Brain microvascular endothelial cell (primary cell): ENCODE measurements at regions not wholly inside any gene's neighbourhood (a gene's known extent, or its start where the extent isn't known, plus 50 kb on each side); places are given as distances from the start of the nearest gene placed in this dataset.

Experiments used
- DNase-seq: peaks from one replicate; pipeline ENCODE4 v3.0.0-alpha.2; 2020
- H3K27ac ChIP-seq: fragments of 250-450 bp; sonication (Bioruptor Pico); 2 replicates; pipeline ENCODE4 v1.5.1; 2020; ENCODE audit warnings: mild to moderate bottlenecking, moderate library complexity
- H3K27me3 ChIP-seq: fragments of 250-450 bp; sonication (Bioruptor Pico); replicated peaks from 2 replicates; pipeline ENCODE4 v1.5.1; 2020; ENCODE audit warnings: mild to moderate bottlenecking
- H3K36me3 ChIP-seq: fragments of 250-450 bp; sonication (Bioruptor Pico); replicated peaks from 2 replicates; pipeline ENCODE4 v1.5.1; 2020; ENCODE audit warnings: mild to moderate bottlenecking
- H3K4me3 ChIP-seq: 2 replicates; pipeline ENCODE4 v1.5.1; 2011; ENCODE audit warnings: low read depth, mild to moderate bottlenecking, control low read depth, low read length, moderate library complexity
- in situ Hi-C: cut with HindIII; loops from 2 replicates; pipeline ENCODE4 v1.10.0; 2017; ENCODE audit warnings: low sequenced_read_pairs, low pct_ligation_motif_present
- TF ChIP-seq, protein P1 (sequence below): IDR thresholded peaks from 2 replicates; pipeline ENCODE4 v1.5.1; 2011; ENCODE audit warnings: low read depth, mild to moderate bottlenecking, moderate library complexity, low read length, control low read depth, inconsistent platforms; ENCODE audit errors: missing control alignments

DNA sequence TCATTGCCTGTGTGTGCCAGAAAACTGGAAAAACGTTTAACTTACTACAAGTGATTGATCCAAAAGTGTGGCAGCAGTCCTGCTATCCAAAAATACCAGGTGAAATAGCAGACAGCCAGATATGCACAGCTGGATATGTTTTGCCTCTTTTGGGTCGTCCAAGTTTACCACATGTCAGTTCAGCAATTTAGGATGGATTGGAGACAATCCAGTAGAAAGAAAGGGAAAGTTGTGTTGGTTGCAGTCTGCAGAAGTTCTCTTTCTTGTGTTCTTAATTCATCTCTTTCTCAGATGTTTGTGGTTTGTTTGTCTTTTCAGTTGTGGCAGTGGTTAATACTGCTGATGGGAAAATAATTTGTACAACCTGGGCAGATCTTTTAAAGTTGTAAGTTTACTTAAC lies 645.0 kb downstream of the PTPRC start:
- no peak overlapping the region for H3K4me3 ChIP-seq
- H3K27ac ChIP-seq: no peak overlapping the region
- H3K36me3 ChIP-seq: no peaks in the 10 kb centered on the region
- TF ChIP-seq, protein P1, sequence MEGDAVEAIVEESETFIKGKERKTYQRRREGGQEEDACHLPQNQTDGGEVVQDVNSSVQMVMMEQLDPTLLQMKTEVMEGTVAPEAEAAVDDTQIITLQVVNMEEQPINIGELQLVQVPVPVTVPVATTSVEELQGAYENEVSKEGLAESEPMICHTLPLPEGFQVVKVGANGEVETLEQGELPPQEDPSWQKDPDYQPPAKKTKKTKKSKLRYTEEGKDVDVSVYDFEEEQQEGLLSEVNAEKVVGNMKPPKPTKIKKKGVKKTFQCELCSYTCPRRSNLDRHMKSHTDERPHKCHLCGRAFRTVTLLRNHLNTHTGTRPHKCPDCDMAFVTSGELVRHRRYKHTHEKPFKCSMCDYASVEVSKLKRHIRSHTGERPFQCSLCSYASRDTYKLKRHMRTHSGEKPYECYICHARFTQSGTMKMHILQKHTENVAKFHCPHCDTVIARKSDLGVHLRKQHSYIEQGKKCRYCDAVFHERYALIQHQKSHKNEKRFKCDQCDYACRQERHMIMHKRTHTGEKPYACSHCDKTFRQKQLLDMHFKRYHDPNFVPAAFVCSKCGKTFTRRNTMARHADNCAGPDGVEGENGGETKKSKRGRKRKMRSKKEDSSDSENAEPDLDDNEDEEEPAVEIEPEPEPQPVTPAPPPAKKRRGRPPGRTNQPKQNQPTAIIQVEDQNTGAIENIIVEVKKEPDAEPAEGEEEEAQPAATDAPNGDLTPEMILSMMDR: no peak
- H3K27me3 ChIP-seq: no peaks in the 10 kb centered on the region
- in situ Hi-C loops: no loop called here
- DNase-seq: no peak

DNA sequence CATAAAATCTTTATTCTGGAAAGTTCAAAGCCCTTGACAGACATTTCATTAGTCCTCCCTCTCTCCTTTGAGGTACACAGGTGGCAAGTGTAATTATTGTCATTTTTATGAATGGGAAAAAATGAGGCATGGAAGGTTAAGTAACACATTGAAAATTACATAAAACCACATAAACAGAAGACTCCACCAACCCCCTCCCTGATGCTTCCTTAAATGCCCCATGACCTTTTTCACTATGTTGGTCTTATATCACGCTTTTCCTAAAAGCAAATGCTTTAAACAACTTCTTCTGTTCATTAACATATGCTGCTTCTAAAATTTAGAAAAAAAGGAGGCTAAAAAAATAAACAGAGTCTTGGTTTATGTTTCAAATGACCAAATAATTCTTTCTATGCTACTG lies 648.4 kb downstream of the PTPRC start:
- Histone ChIP-seq H3K36me3 (no peaks in the 10 kb centered on the region), H3K27me3 (no peaks in the 10 kb centered on the region), H3K4me3 (no peak overlapping the region), H3K27ac (no peak overlapping the region)
- TF ChIP-seq, protein P1: no peak
- in situ Hi-C loops: no loop called here
- DNase-seq: no peak

DNA sequence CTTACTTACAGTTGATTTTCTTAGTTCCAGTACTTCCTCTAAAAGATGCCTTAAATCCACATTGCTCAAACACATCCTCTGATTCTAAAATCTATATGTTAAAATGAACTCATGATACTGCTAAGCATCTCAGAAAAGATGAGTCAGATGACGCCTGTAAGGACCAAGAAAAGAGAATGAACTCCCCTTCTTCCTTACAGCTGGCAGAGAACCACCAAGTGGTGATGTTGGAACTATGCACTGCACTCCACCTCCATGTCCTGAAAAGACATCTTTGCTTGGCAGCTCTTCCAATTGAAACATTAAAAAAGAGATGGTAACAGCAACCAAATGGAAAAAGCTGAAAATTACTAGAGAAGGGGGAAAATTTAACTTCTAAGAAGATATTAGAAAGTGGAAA lies 648.8 kb downstream of the PTPRC start:
- H3K36me3 ChIP-seq: no peaks in the 10 kb centered on the region
- no peak overlapping the region for H3K27ac ChIP-seq
- TF ChIP-seq, protein P1: peak; percentile 31
- in situ Hi-C loops: no loop called here
- no peak overlapping the region for H3K4me3 ChIP-seq
- H3K27me3 ChIP-seq: no peaks in the 10 kb centered on the region
- peak; percentile 19 for DNase-seq

DNA sequence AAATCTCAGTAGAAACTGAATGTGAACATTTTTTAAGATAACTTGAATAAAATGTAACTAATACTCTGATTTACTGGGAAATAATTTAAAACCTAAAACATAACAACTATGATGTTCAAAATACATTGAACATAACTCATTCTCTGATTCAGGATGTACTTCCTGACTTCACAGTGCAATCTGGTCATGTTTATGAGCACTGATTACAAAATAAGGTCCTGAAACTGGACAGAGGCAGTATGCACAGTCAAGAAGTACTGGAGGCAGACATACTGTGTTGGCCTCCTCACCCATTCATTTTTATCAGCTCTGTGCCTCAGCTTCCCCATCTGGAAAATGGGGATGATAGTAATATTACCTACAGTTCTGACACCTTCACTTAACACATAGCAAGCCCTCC lies 651.3 kb downstream of the PTPRC start:
- in situ Hi-C loops: no loop called here
- H3K36me3 ChIP-seq: no peaks in the 10 kb centered on the region
- no peak overlapping the region for H3K4me3 ChIP-seq
- peak; percentile 16 for DNase-seq
- H3K27me3 ChIP-seq: no peaks in the 10 kb centered on the region
- TF ChIP-seq, protein P1: no peak
- no peak overlapping the region for H3K27ac ChIP-seq

DNA sequence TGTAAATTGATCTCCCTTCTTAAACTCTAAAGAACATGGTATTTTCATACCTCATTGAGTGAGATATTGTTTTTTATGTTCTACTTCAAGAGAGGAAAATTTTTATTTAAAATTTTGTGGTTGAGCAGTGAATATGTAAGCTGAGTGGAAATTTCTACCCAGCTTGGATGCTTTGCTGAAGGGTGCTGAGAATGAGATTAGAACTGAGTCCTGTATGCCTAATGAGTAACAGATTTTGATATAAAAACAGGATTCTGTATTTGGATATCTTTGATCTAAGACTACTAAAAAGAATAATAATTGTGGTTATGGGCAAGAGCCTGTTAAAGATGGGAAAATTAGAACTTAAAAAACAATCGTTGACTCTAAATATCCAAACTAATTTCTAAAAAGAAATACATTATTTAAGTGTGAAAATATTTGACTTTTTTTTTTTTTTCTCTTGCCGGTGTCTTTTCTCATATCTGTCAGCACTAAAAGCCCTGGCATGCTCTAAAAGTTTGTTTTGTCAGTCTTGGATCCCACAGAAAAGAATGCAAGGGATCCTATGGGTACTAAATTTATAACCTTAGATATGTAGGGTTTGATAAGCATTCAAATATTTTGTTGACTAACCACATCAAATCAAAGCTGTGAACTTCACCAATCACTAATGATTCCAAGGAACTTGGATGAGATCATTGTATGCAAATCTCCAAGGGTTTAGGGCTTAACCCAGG lies 652.3 kb downstream of the PTPRC start:
- in situ Hi-C loops: no loop called here
- no peak for DNase-seq
- H3K36me3 ChIP-seq: no peaks in the 10 kb centered on the region
- H3K4me3 ChIP-seq: no peak overlapping the region
- no peaks in the 10 kb centered on the region for H3K27me3 ChIP-seq
- TF ChIP-seq, protein P1: no peak
- no peak overlapping the region for H3K27ac ChIP-seq

DNA sequence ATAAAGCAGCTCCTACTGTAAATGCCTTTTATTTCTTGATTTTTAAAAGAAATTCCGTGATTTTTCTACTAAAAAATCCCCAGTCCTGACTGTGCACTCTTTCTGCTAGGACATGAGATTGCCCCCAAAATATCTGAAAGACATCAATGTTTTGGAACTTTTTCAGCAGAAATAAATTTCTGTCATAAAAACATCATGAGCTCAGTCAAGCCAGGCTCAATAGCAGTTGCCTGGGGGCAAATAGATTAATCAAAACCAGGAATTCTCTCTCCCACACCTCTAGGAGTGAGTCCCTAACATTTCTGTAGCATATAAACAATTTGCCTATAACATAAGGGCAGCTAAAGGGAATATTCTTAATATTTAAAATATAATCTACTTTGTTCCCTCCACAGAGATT lies 654.1 kb downstream of the PTPRC start:
- DNase-seq: no peak
- in situ Hi-C loops: no loop called here
- H3K27ac ChIP-seq: no peak overlapping the region
- TF ChIP-seq, protein P1: no peak
- H3K36me3 ChIP-seq: no peaks in the 10 kb centered on the region
- no peaks in the 10 kb centered on the region for H3K27me3 ChIP-seq
- no peak overlapping the region for H3K4me3 ChIP-seq
